GM12891 (cell line): ENCODE measurements at regions not wholly inside any gene's neighbourhood (a gene's known extent, or its start where the extent isn't known, plus 50 kb on each side); places are given as distances from the start of the nearest gene placed in this dataset.

Experiments
- DNase-seq: peaks from one replicate; pipeline ENCODE4 v3.0.0; 2011; ENCODE audit warnings: low spot score; ENCODE audit not compliant: insufficient read length
- FAIRE-seq: peaks from 2 replicates; lab custom pipeline; 2011; peaks lifted over from hg19 to GRCh38; lab: Jason Lieb, UNC
- PAX5 ChIP-seq: IDR thresholded peaks from 2 replicates; pipeline ENCODE4 v1.6.1; 2011; ENCODE audit warnings: low read length, moderate library complexity, mild to moderate bottlenecking; ENCODE audit not compliant: insufficient read depth, severe bottlenecking
- POLR2A ChIP-seq: IDR thresholded peaks from 2 replicates; pipeline ENCODE4 v1.6.1; 2011; ENCODE audit warnings: low read depth, low read length, control low read depth
- POLR2AphosphoS5 ChIP-seq: IDR thresholded peaks from 2 replicates; pipeline ENCODE4 v1.6.1; 2011; ENCODE audit warnings: low read depth, low read length, control low read depth
- POU2F2 ChIP-seq: IDR thresholded peaks from 2 replicates; pipeline ENCODE4 v1.6.1; 2011; ENCODE audit warnings: low read depth, mild to moderate bottlenecking, control low read depth, low read length, moderate library complexity
- SPI1 ChIP-seq: IDR thresholded peaks from 2 replicates; pipeline ENCODE4 v1.6.1; 2011; ENCODE audit warnings: low read depth, low read length, control low read depth
- TAF1 ChIP-seq: IDR thresholded peaks from 2 replicates; pipeline ENCODE4 v1.6.1; 2011; ENCODE audit warnings: low read depth, low read length, control low read depth

GRCh38 chr16:22681554-22682291 is 132.2 kb upstream of the HS3ST2 start:
- DNase-seq: no peak
- no peak for FAIRE-seq

GRCh38 chr16:22683258-22683657 is 130.7 kb upstream of the HS3ST2 start:
- TF ChIP-seq PAX5: no peak
- no peak for TF ChIP-seq TAF1
- no peak for TF ChIP-seq POU2F2
- TF ChIP-seq POLR2A: no peak
- no peak for TF ChIP-seq POLR2AphosphoS5
- no peak for TF ChIP-seq SPI1
- FAIRE-seq: no peak
- no peak for DNase-seq

More at GRCh38 chr16:22681554-22682291, 132.2 kb upstream of the HS3ST2 start:
- TF ChIP-seq TAF1 (no peak), POLR2AphosphoS5 (no peak), PAX5 (no peak), SPI1 (no peak), POLR2A (no peak), POU2F2 (no peak)

GRCh38 chr16:22683730-22684573 is 130.0 kb upstream of the HS3ST2 start:
- DNase-seq (no peak), FAIRE-seq (no peak)
- no peak for TF ChIP-seq POU2F2
- TF ChIP-seq POLR2AphosphoS5: no peak
- no peak for TF ChIP-seq TAF1
- no peak for TF ChIP-seq PAX5

- TF ChIP-seq SPI1: no peak
- no peak for TF ChIP-seq POLR2AphosphoS5
- no peak for TF ChIP-seq TAF1
- no peak for TF ChIP-seq POU2F2
- TF ChIP-seq POLR2A: no peak
- no peak for TF ChIP-seq PAX5
- no peak for FAIRE-seq
- no peak for DNase-seq
Measured at GRCh38 chr16:22684574-22685458, 129.1 kb upstream of the HS3ST2 start.

- DNase-seq: no peak
- no peak for FAIRE-seq
- TF ChIP-seq PAX5 (no peak), POLR2A (no peak), TAF1 (no peak), SPI1 (no peak), POLR2AphosphoS5 (no peak), POU2F2 (no peak)
Measured at GRCh38 chr16:22685459-22685830, 128.5 kb upstream of the HS3ST2 start.

- no peak for FAIRE-seq
- no peak for DNase-seq
- no peak for TF ChIP-seq SPI1
- no peak for TF ChIP-seq PAX5
Measured at GRCh38 chr16:22687031-22687530, 126.9 kb upstream of the HS3ST2 start.

GRCh38 chr16:22688463-22688862 is 125.5 kb upstream of the HS3ST2 start:
- TF ChIP-seq TAF1 (no peak), POLR2AphosphoS5 (no peak), SPI1 (no peak), POU2F2 (no peak), POLR2A (no peak), PAX5 (no peak)
- DNase-seq (no peak), FAIRE-seq (no peak)

- FAIRE-seq (no peak), DNase-seq (no peak)
- TF ChIP-seq POLR2A: no peak
- TF ChIP-seq TAF1: no peak
- no peak for TF ChIP-seq SPI1
- no peak for TF ChIP-seq POU2F2
- TF ChIP-seq PAX5: no peak
Measured at GRCh38 chr16:22688930-22689329, 125.0 kb upstream of the HS3ST2 start.

GRCh38 chr16:22691335-22691734 is 122.6 kb upstream of the HS3ST2 start:
- TF ChIP-seq POU2F2 (no peak), POLR2A (no peak), PAX5 (no peak), TAF1 (no peak)
- FAIRE-seq: no peak
- no peak for DNase-seq
